Endothelial cell of umbilical vein (primary cell): ENCODE measurements at regions not wholly inside any gene's neighbourhood (a gene's known extent, or its start where the extent isn't known, plus 50 kb on each side); places are given as distances from the start of the nearest gene placed in this dataset.

Source experiments
- BruUV-seq: library from RNA; stranded (reverse); fragments of 400-500 nt; replicated peaks from 2 replicates; lab custom pipeline; 2021; lab: Mats Ljungman, UMichigan
- CTCF ChIA-PET: fragments of 300-600, 350-600 bp; sonication (Branson Sonifier 250); formaldehyde crosslinking; loops from one replicate; lab custom pipeline; 2021; ENCODE audit warnings: antibody characterized with exemption, inconsistent platforms; lab: Charles Lee
- POLR2A ChIA-PET: fragments of 300-600, 350-600 bp; sonication (Branson Sonifier 250); formaldehyde crosslinking; loops from one replicate; lab custom pipeline; 2021; ENCODE audit warnings: antibody characterized with exemption, inconsistent platforms; lab: Charles Lee
- DNase-seq: peaks from one replicate; pipeline ENCODE4 v3.0.0-alpha.2; 2011; ENCODE audit warnings: low read depth, low spot score
- FAIRE-seq: peaks from 2 replicates; lab custom pipeline; 2011; peaks lifted over from hg19 to GRCh38; lab: Jason Lieb, UNC
- H2AFZ ChIP-seq: 2 replicates; pipeline ENCODE4 v1.6.0; 2012; ENCODE audit warnings: low read depth, low read length, control low read depth, inconsistent platforms
- H3K27ac ChIP-seq: 2 replicates; pipeline ENCODE4 v1.5.1; 2011; ENCODE audit warnings: low read depth, mild to moderate bottlenecking, control low read depth, low read length, moderate library complexity; ENCODE audit not compliant: insufficient read depth
- H3K27me3 ChIP-seq, 2 experiments: 2 replicates each; pipeline versions ENCODE4 v1.6.0 to v1.6.1; 2011; ENCODE audit warnings: low read length in 2 of 2, mixed read lengths in 1 of 2; ENCODE audit not compliant: control insufficient read depth in 2 of 2, insufficient read depth in 2 of 2
- H3K36me3 ChIP-seq, 2 experiments: 2 replicates in 1 of 2; 3 replicates in 1 of 2; pipeline ENCODE4 v1.5.1; 2011; ENCODE audit warnings: low read length in 2 of 2, mild to moderate bottlenecking in 1 of 2, moderate library complexity in 1 of 2; ENCODE audit not compliant: control insufficient read depth in 2 of 2, insufficient read depth in 2 of 2; ENCODE audit errors: extremely low read depth in 1 of 2
- H3K4me1 ChIP-seq: 3 replicates; pipeline ENCODE4 v1.5.1; 2011; ENCODE audit warnings: mild to moderate bottlenecking, low read length; ENCODE audit not compliant: control insufficient read depth, insufficient read depth; ENCODE audit errors: extremely low read depth
- H3K4me2 ChIP-seq: 2 replicates; pipeline ENCODE4 v1.6.1; 2011; ENCODE audit warnings: low read length, control low read depth, mixed read lengths; ENCODE audit not compliant: insufficient read depth
- H3K4me3 ChIP-seq, 3 experiments: fragments of 200-600 bp in 1 of 3; sonication (generic), shearing (Covaris generic) in 1 of 3; replicated peaks in 1 of 3; 2 replicates each; pipeline ENCODE4 v1.5.1; 2011 to 2016; ENCODE audit warnings: control low read depth in 3 of 3, low read length in 3 of 3, mild to moderate bottlenecking in 2 of 3, inconsistent platforms in 1 of 3, low read depth in 1 of 3, moderate library complexity in 1 of 3; ENCODE audit not compliant: insufficient read depth in 1 of 3
- H3K79me2 ChIP-seq: 2 replicates; pipeline ENCODE4 v1.6.0; 2012; ENCODE audit warnings: low read length, inconsistent platforms; ENCODE audit not compliant: control insufficient read depth, insufficient read depth
- H3K9ac ChIP-seq: replicated peaks from 2 replicates; pipeline ENCODE3; 2011; ENCODE audit warnings: low read length, control low read depth; ENCODE audit not compliant: insufficient read depth; ENCODE audit errors: extremely low read depth
- H3K9me1 ChIP-seq: replicated peaks from 3 replicates; pipeline ENCODE4 v1.6.0; 2011; ENCODE audit warnings: mild to moderate bottlenecking, low read length; ENCODE audit not compliant: control insufficient read depth, insufficient read depth; ENCODE audit errors: extremely low read depth
- H3K9me3 ChIP-seq: replicated peaks from 2 replicates; pipeline ENCODE4 v1.5.1; 2012; ENCODE audit warnings: low read length, inconsistent platforms; ENCODE audit not compliant: control insufficient read depth, insufficient read depth
- H4K20me1 ChIP-seq: replicated peaks from 2 replicates; pipeline ENCODE3; 2011; ENCODE audit warnings: mild to moderate bottlenecking, low read length; ENCODE audit not compliant: control insufficient read depth, insufficient read depth; ENCODE audit errors: extremely low read depth
- CTCF ChIP-seq, 2 donors: IDR thresholded peaks; 1 replicate in 1 of 2; 2 replicates in 1 of 2; pipeline ENCODE4 v1.5.1; 2011; ENCODE audit warnings: low read length in 2 of 2, mild to moderate bottlenecking in 2 of 2, moderate library complexity in 2 of 2, control low read depth in 1 of 2, inconsistent platforms in 1 of 2, low read depth in 1 of 2; ENCODE audit not compliant: insufficient read depth in 1 of 2; ENCODE audit errors: extremely low read depth in 1 of 2
- EZH2 ChIP-seq: IDR thresholded peaks from 2 replicates; pipeline ENCODE4 v1.6.1; 2012; ENCODE audit warnings: borderline replicate concordance, low read depth, mild to moderate bottlenecking, moderate library complexity, low read length, inconsistent platforms; ENCODE audit not compliant: severe bottlenecking
- FOS ChIP-seq: IDR thresholded peaks from 2 replicates; pipeline ENCODE4 v1.6.1; 2011; ENCODE audit warnings: mild to moderate bottlenecking, low read length, moderate library complexity, borderline replicate concordance; ENCODE audit not compliant: insufficient read depth
- GATA2 ChIP-seq: IDR thresholded peaks from 2 replicates; pipeline ENCODE4 v1.7.0; 2011; ENCODE audit warnings: low read depth, mild to moderate bottlenecking, moderate library complexity, mixed read lengths, low read length; ENCODE audit not compliant: insufficient read length, insufficient read depth
- JUN ChIP-seq: IDR thresholded peaks from 2 replicates; pipeline ENCODE4 v1.6.1; 2011; ENCODE audit warnings: borderline replicate concordance, low read depth; ENCODE audit not compliant: insufficient read length, insufficient read depth
- MAX ChIP-seq: IDR thresholded peaks from 2 replicates; pipeline ENCODE4 v1.6.1; 2011; ENCODE audit not compliant: insufficient read depth, insufficient read length
- MYC ChIP-seq: IDR thresholded peaks from one replicate; pipeline ENCODE4 v1.6.1; 2011; ENCODE audit warnings: mild to moderate bottlenecking, low read depth, low read length
- POLR2A ChIP-seq: IDR thresholded peaks from 2 replicates; pipeline ENCODE4 v1.6.1; 2012; ENCODE audit warnings: low read depth, mild to moderate bottlenecking, control low read depth, low read length
- POLR2AphosphoS5 ChIP-seq: IDR thresholded peaks from 2 replicates; pipeline ENCODE4 v1.6.1; 2012; ENCODE audit warnings: low read depth, mild to moderate bottlenecking, control low read depth, low read length, moderate library complexity; ENCODE audit not compliant: insufficient read depth
- dilution Hi-C: fragments of 300-500 bp; cut with MboI; formaldehyde crosslinking; loops from one replicate; pipeline ENCODE4 v1.15.0; 2019; ENCODE audit warnings: low sequenced_read_pairs; ENCODE audit not compliant: extremely low pct_ligation_motif_present
- intact Hi-C: fragments of 100-400 bp; cut with micrococcal nuclease; formaldehyde crosslinking; loops from one replicate; pipeline ENCODE4 v1.10.0; 2022

- no peak overlapping the region for H3K4me2 ChIP-seq
- H3K4me1 ChIP-seq = no peaks in the 10 kb centered on the region
- no peaks in the 10 kb centered on the region for H3K9me1 ChIP-seq
- no peaks in the 10 kb centered on the region for H3K36me3 ChIP-seq
- H3K9me3 ChIP-seq = no peaks in the 10 kb centered on the region
- no peak overlapping the region for H3K9ac ChIP-seq
- H3K4me3 ChIP-seq = no peak overlapping the region
- H4K20me1 ChIP-seq = no peaks in the 10 kb centered on the region
- POLR2A ChIA-PET = no interaction called here
- no peak overlapping the region for H2AFZ ChIP-seq
- peaks cover 2 to 4% of the 10 kb centered on the region in 2 experiments for H3K27me3 ChIP-seq
- CTCF ChIA-PET = interaction anchor here (1.3 kb wide), 1 partner anchor 22 kb away, joined by 3 read pairs; no protein-coding TSS in a partner anchor
- intact Hi-C loops = no loop called here
- FAIRE-seq (no peak), DNase-seq (no peak)
- no peaks in the 10 kb centered on the region for H3K79me2 ChIP-seq
- TF ChIP-seq EZH2 (no peak), JUN (no peak), MYC (no peak), FOS (no peak), POLR2AphosphoS5 (no peak), POLR2A (no peak), GATA2 (no peak), CTCF (IDR thresholded peaks at IDR 0.05; ENCODE audit: extremely low read depth in 1 of 2, insufficient read depth in 1 of 2, low read depth in 1 of 2, low read length in 2 of 2) (no peak), MAX (no peak)
- dilution Hi-C loops = no loop called here
- H3K27ac ChIP-seq = no peak overlapping the region
- no TSS peak for BruUV-seq
Measured at GRCh38 chr9:16316456-16316855, 554.0 kb downstream of the BNC2 start.
